Kidney (tissue), 13 donors: ENCODE measurements at regions not wholly inside any gene's neighbourhood (a gene's known extent, or its start where the extent isn't known, plus 50 kb on each side); places are given as distances from the start of the nearest gene placed in this dataset.
A peak's percentile ranks its signal among the peaks of the same experiment; 100 is the strongest.

Source experiments
- DNase-seq, 5 donors: peaks; one replicate each; pipeline ENCODE4 v3.0.0-alpha.2; 2013 to 2020
- FAIRE-seq: peaks from 2 replicates; lab custom pipeline; 2012; peaks lifted over from hg19 to GRCh38; lab: Jason Lieb, UNC
- H3K27ac ChIP-seq, 2 donors: one replicate each; pipeline ENCODE4 v1.7.0; 2013; ENCODE audit warnings: low read depth in 2 of 2, low read length in 2 of 2, inconsistent platforms in 1 of 2
- H3K27me3 ChIP-seq: one replicate; pipeline ENCODE4 v1.7.1; 2013; ENCODE audit warnings: low read length, inconsistent platforms; ENCODE audit not compliant: control insufficient read depth, insufficient read depth
- H3K36me3 ChIP-seq, 3 donors: one replicate each; pipeline versions ENCODE4 v1.7.0 to v1.7.1; 2013; ENCODE audit warnings: low read length in 3 of 3, control low read depth in 1 of 3, inconsistent platforms in 1 of 3; ENCODE audit not compliant: insufficient read depth in 3 of 3, control insufficient read depth in 2 of 3
- H3K4me1 ChIP-seq, 3 donors: one replicate each; pipeline versions ENCODE4 v1.7.0 to v1.7.1; 2013; ENCODE audit warnings: low read length in 3 of 3, inconsistent platforms in 1 of 3, low read depth in 1 of 3; ENCODE audit not compliant: control insufficient read depth in 2 of 3, insufficient read depth in 2 of 3
- H3K4me3 ChIP-seq, 3 donors: one replicate each; pipeline versions ENCODE4 v1.7.0 to v1.8.1; 2013; ENCODE audit warnings: low read length in 3 of 3, control low read depth in 1 of 3, inconsistent platforms in 1 of 3
- H3K9ac ChIP-seq, 3 donors: one replicate each; pipeline versions ENCODE4 v1.7.0 to v1.7.1; 2013; ENCODE audit warnings: low read length in 3 of 3, control low read depth in 1 of 3, inconsistent platforms in 1 of 3
- H3K9me3 ChIP-seq, 3 donors: one replicate each; pipeline versions ENCODE4 v1.7.0 to v1.7.1; 2013; ENCODE audit warnings: low read length in 3 of 3, control low read depth in 1 of 3, inconsistent platforms in 1 of 3; ENCODE audit not compliant: control insufficient read depth in 2 of 3, insufficient read depth in 1 of 3
- CTCF ChIP-seq: IDR thresholded peaks from 3 replicates; pipeline ENCODE4 v1.5.1; 2012; ENCODE audit warnings: mild to moderate bottlenecking, moderate library complexity, borderline replicate concordance; ENCODE audit not compliant: insufficient read depth; ENCODE audit errors: extremely low read depth
- intact Hi-C: fragments of 100-400 bp; cut with DNase I; formaldehyde crosslinking; loops from one replicate; pipeline ENCODE4 v1.11.1; 2022
- donor health status: control.
- donor health status: control.
- donor health status: control.
- donor health status: control.
- donor health status: control.
- donor health status: DM: yes; HTN: yes; CAD: no.
- donor health status: Normal renal cell carcinoma (clear cell type).

GRCh38 chr5:133825631-133826289, 142.7 kb downstream of the C5orf15 start:
- no peak for TF ChIP-seq CTCF
- intact Hi-C loops, result no loop called here
- H3K9ac ChIP-seq, result no peak overlapping the region

GRCh38 chr5:133824661-133825254, 143.7 kb downstream of the C5orf15 start:
- peak; percentile 48 to 78 (median 65) for DNase-seq
- no peak for FAIRE-seq
- TF ChIP-seq CTCF, result no peak
- no peaks in the 10 kb centered on the region for H3K27me3 ChIP-seq
- peaks cover 0 to 72% (median 45%) of the 10 kb centered on the region in 3 donors for H3K4me1 ChIP-seq
- no peak overlapping the region for H3K9ac ChIP-seq
- H3K27ac ChIP-seq, result peak overlapping the region; percentile 48 to 90
- H3K36me3 ChIP-seq, result no peaks in the 10 kb centered on the region
- H3K4me3 ChIP-seq, result no peak overlapping the region
- intact Hi-C loops, result no loop called here
- no peaks in the 10 kb centered on the region for H3K9me3 ChIP-seq

More at GRCh38 chr5:133825631-133826289, 142.7 kb downstream of the C5orf15 start:
- Histone ChIP-seq H3K27ac (peak overlapping the region; percentile 3 to 48), H3K4me1 (peaks cover 0 to 62% (median 36%) of the 10 kb centered on the region in 3 donors), H3K27me3 (no peaks in the 10 kb centered on the region), H3K36me3 (no peaks in the 10 kb centered on the region), H3K4me3 (no peak overlapping the region), H3K9me3 (no peaks in the 10 kb centered on the region)
- FAIRE-seq, result no peak
- peak; percentile 83 to 86 (median 85) for DNase-seq

GRCh38 chr5:133821889-133822288, 146.5 kb downstream of the C5orf15 start:
- Histone ChIP-seq H3K27me3 (no peaks in the 10 kb centered on the region), H3K36me3 (no peaks in the 10 kb centered on the region), H3K27ac (peak overlapping the region; percentile 72 to 88), H3K4me1 (peaks cover 0 to 69% (median 44%) of the 10 kb centered on the region in 3 donors), H3K9me3 (no peaks in the 10 kb centered on the region), H3K9ac (no peak overlapping the region), H3K4me3 (no peak overlapping the region)
- no peak for TF ChIP-seq CTCF
- FAIRE-seq (no peak), DNase-seq (no peak)
- intact Hi-C loops, result no loop called here
